ENCODE measurements at regions not wholly inside any gene's neighbourhood (a gene's known extent, or its start where the extent isn't known, plus 50 kb on each side); places are given as distances from the start of the nearest gene placed in this dataset.

GRCh38 chr11:70764356-70764905 is 366.1 kb downstream of the CTTN start:
- no peak for DNase-seq (ENCODE audit: low spot score)

DNA sequence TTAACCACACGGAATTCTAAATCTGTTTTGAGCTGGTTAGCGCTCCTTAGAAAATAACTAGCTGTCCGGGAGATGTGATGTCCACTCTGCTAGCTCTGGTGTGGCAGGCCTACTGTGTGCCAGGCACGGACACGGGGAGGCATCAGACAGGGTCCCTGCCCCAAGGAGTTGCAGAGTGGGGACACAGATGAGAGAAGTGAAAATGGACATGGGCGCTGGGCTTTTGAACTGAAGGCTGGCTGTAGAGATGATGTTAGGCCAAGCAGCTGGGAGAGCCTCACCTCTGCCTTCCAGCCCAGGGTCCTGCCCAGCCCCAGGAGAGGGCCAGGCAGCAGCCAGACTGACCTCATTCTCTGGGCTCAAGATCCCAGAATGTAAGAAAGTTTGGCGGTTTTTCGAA is 368.6 kb downstream of the CTTN start:
- no peak for DNase-seq (ENCODE audit: low spot score)

DNA sequence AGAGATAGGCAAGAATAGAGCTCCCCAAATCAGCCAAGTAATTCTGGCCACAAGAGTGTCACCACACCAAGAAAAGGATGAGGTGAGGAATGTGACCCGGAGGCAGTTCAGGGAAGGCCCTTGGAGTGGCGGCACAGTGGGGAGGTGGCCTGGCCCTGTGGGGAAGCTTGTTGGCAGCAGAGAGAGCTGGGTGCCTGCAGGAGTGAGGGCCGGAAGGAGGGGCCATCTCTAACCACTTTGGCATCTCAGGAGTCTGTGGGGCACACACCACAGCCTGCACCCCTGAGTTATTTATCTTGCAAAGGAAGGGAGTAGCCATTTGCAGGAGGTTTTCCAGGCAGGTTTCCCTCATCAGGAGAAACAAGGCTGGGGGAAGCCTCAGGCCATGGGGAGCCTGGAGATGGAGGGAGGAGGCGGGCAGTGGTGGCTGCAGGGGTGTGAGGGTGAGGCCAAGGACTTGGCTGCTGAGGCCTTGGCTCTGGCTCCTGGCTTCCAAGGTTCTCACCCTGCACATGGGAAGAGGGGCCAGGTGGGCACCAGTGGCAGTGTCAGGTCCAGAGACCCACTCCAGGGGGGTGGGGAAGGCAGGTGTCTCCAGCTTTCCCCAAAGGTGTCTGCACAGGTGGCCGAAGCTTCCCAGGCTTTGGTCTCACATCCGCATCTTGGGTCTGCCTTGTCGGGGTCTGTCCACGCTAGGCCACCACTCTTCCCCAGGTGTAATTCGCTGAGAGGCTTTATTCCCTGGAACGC is 370.2 kb downstream of the CTTN start:
- no peak for DNase-seq (ENCODE audit: low spot score)

GRCh38 chr11:70769106-70769505 is 370.8 kb downstream of the CTTN start:
- no peak for DNase-seq (ENCODE audit: low spot score)

GRCh38 chr11:70769521-70769920 is 371.2 kb downstream of the CTTN start:
- no peak for DNase-seq (ENCODE audit: low spot score)

GRCh38 chr11:70771099-70771885 is 373.0 kb downstream of the CTTN start:
- no peak for DNase-seq (ENCODE audit: low spot score)

DNA sequence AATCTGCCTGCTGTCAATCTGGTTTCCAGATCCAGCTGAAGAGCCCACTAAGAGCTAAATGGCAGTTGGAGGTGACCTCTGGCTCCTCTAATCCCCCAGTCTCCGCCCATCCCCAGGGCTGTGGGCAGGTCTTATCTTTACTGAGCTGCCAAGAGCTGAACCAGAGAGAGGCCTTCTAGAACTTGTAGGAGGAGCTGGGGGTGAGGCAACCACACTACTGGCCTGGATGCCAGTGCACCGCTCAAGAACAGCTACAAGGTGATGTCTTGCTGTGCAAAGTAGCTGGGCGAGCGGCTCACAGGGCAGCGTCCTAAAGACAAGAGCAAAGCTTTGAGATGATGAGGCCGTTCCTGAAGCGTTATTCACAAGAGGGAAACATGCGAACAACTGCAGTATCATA is 374.6 kb downstream of the CTTN start:
- DNase-seq (ENCODE audit: low spot score) = no peak

DNA sequence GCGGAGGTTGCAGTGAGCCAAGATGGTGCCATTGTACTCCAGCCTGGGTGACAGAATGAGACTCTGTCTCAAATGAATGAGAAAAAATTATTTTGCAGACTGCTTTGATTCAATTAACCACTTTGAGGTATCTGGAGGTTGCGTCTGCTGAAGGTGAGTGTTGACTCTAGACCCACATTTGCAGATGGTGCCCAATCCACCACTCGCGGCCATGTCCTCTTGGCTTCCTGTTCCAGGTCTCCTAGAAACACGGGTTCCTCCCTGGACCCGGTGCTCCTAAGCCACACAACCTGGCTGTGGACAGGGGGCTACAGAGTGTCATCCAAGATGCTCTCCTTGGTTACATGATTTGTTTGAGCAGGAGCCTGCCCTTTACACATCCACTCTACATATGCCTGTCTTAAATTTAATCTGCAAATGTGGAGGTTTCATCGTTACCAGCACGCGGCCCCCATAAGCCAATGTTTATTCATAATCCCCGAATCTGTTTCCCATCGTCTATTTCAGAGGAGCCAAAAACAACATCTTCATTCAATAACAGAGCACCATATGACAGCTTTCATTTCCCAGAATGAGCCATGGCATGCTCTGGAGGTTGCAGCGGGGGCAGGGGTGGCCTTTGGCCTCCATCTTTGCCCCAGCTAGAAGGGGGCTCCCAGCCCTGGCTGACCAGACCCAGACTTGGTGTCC is 377.2 kb downstream of the CTTN start:
- no peak for DNase-seq (ENCODE audit: low spot score)

GRCh38 chr11:70776914-70777532 is 378.7 kb downstream of the CTTN start:
- DNase-seq (ENCODE audit: low spot score) = no peak

GRCh38 chr11:70778883-70779282 is 380.6 kb downstream of the CTTN start:
- no peak for DNase-seq (ENCODE audit: low spot score)

DNA sequence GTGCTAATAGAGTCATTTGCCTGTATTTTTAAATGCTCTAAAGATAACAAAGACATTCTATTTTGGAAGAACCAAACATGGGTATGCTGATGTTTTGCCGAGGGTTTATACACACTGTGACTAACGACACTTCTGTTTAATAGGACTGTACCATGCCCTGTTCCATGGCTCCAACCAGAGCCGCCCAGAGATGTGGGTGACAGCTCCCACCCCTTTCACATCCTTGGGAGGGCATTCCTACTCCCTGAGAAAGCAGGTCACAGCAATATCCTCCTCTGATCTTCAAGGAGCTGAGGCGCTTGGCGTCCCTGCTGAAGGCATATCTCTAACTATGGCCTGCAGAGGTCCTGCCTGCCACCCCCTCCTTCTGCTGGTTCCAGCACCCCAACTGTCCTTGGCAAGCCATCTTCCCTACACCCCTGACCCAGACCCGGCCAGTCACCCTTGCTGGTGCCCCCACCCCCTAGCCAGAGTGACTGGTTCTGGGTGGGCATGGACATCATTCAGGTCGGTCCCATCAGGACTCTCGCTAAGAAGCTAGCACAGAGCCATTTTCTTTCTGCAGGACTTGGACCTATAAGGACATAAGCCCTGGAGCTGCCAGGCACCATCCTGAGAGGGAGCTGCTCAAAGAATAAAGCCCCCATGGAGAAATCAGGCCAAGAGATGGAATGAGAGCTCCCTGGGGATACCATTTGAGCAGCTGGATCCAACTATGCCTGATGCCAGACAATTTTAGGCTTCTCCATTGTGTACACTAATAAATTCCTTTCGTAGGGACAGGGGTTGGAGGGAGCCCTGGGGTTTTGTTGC is 381.3 kb downstream of the CTTN start:
- no peak for DNase-seq (ENCODE audit: low spot score)

- DNase-seq (ENCODE audit: low spot score) = no peak
Observed at GRCh38 chr11:70780246-70780535, 381.9 kb downstream of the CTTN start.

- no peak for DNase-seq (ENCODE audit: low spot score)
Observed at GRCh38 chr11:70782401-70782913, 384.1 kb downstream of the CTTN start.

DNA sequence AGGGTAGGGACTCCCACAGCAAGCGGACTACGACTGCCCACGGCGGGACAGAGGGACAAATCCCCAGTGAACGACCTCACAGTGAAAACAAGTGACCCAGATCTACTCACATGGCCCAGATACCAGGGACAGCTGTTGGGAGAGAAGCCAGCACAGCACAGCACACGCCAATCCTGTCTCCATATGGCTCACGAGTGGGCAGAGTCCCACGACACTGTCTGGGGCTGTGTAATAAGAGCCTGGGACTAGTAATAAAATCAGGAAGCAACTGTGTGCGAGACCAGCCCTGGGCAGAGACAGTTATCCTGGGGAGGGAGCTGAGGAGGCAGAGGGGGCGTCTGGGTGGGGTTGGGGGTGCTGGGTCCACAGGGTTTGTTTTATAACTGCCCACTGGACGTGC is 385.0 kb downstream of the CTTN start:
- no peak for DNase-seq (ENCODE audit: low spot score)

DNA sequence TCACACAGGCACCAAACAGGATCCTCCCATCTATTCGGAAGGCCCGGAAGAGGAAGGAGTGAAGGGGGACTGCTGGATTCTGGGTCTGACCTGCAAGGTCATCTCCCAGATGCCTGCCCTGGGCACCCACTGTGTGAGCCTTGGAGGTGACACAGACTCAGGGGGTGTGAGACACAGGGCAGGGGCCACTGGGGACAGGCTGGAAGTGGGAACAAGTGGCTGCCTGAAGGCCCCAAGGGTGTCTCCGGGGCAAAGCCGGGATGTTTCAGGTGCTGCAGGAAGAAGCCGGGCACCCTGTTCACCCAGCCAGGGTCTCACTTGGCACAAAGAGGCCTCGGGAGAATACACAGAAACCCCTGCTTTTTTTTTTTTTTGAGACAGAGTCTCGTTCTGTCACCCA is 385.5 kb downstream of the CTTN start:
- DNase-seq (ENCODE audit: low spot score) = no peak

DNA sequence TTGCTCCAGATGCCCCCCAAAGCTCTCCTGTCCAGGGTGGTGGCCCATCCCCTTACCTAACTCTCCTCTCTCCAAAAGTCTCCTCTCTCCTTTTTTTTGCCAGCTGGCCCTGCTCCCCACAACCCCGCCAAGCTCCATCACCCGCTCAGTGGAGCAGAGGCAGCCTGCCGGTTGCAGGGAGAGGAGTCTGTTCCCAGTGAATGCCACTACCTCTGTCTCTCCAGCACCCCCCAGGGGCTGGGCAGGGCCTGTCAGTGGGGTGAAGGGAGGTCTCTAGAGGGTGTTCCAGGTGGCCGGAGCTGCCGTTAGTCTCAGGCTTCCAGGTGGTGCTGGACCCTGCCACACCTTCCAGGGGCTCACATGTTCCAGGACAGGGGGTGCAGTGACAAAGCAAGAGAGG is 387.0 kb downstream of the CTTN start:
- DNase-seq (ENCODE audit: low spot score) = no peak

- no peak for DNase-seq (ENCODE audit: low spot score)
Observed at GRCh38 chr11:70786021-70786665, 387.8 kb downstream of the CTTN start.

DNA sequence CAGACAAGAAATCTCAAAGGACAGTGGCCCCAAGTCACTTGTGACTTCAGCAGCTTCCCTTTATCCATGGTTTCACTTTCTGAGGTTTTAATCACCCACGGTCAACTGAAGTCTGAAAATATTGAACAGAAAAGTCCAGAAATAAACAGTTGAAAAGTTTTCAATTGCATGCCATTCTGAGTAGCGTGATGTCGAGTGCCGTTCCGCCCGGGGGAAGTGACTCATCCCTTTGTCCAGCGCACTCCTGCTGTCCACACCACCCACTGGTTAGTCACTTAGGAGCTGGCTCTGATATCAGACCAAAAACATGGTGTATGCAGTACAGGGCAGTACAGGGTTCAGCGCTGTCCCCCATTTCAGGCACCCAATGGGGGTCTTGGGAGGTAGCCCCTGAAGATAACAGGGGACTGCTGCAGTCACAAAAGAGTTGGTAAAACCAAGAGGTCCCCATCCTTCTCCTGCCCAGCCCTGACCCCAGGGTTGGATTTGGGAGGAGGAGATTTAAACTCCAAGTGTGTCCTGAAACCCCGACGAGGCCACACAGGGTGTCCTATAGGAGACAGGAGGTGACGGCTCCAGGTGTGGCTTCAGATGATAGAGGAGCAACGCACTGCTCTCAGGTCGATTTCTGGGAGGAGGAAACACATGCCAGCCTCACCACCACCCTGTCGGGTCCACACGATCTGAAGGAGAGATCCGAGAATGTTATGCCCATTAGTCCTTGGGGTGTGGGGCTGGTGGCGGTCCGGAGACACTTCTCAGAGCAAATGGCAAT is 390.1 kb downstream of the CTTN start:
- DNase-seq (ENCODE audit: low spot score) = peak; percentile 47

GRCh38 chr11:70790671-70791300 is 392.5 kb downstream of the CTTN start:
- DNase-seq (ENCODE audit: low spot score) = no peak

All from LoVo (cell line).